ENCODE measurements at regions not wholly inside any gene's neighbourhood (a gene's known extent, or its start where the extent isn't known, plus 50 kb on each side); places are given as distances from the start of the nearest gene placed in this dataset.
"Not testable (repeated sequence)": the region's sequence is repeated elsewhere in the genome, so short reads cannot be mapped to it uniquely, and the experiment has no call there.

DNA sequence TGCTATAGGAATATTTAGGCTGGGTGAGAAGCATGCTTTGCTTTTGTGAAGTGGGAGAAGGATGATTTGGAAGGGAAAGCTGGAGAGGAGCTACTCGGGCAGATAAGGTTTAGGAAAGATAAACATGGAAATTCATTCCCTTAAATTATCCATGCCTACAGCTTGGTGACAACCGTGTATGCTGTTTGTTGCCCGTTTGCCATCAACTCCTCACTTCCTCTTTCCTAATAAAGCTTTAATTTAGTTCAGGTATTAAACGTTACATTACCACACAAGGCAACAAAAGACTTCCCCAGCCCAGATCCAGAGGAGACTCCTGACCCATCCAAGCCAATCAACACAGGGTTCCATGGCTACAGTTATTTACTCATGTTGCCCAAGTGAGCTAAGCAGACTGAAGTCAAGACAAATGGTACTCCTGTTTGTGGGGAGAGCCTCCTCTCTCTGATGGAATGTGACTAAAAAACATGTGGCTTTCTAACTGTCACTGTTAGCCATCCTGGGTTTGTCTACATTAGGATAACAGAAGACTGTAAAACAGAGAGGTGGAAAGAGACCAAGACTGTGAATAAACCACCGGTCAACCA, 101.7 kb upstream of the GRAMD1B start:
- Histone ChIP-seq H3K27me3 (ENCODE audit: control insufficient read depth in 3 of 3, insufficient read depth in 3 of 3, low read length in 3 of 3) (no peaks in the 10 kb centered on the region), H3K9me3 (ENCODE audit: control insufficient read depth in 3 of 3, low read length in 3 of 3) (no peaks in the 10 kb centered on the region), H3K4me1 (ENCODE audit: control insufficient read depth in 3 of 3, insufficient read depth in 3 of 3, low read length in 3 of 3) (peaks cover 4 to 8% (median 5%) of the 10 kb centered on the region in 3 donors), H3K4me3 (ENCODE audit: low read length in 3 of 3) (no peak overlapping the region), H3K36me3 (ENCODE audit: control insufficient read depth in 3 of 3, insufficient read depth in 3 of 3, low read length in 3 of 3) (no peaks in the 10 kb centered on the region), H3K9ac (ENCODE audit: low read depth in 1 of 3, low read length in 3 of 3) (no peak overlapping the region), H3K27ac (ENCODE audit: low read depth, low read length) (no peak overlapping the region)

DNA sequence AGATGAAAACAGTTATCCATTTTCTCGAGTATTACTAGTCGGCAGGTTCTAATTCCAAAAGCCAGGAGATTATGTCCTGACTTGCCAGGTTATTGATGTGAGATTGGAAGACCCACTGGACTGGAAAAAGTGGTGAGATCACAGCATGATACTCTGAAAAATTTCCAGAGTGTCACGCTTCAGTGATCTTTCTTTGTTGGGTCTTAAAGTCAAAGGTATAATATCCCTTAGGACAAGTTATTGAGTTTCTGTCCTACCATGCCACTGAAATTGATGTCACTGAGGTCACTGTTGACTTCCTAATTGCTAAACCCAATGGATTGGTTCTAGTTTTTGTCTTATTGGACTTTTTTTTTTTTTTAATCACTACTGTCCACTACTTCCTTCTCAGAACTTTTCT, 104.5 kb upstream of the GRAMD1B start:
- Histone ChIP-seq H3K4me3 (ENCODE audit: low read length in 3 of 3) (no peak overlapping the region), H3K4me1 (ENCODE audit: control insufficient read depth in 3 of 3, insufficient read depth in 3 of 3, low read length in 3 of 3) (peaks cover 0 to 2% (median 0%) of the 10 kb centered on the region in 3 donors), H3K9me3 (ENCODE audit: control insufficient read depth in 3 of 3, low read length in 3 of 3) (no peaks in the 10 kb centered on the region), H3K27me3 (ENCODE audit: control insufficient read depth in 3 of 3, insufficient read depth in 3 of 3, low read length in 3 of 3) (peaks cover 0 to 3% (median 0%) of the 10 kb centered on the region in 3 donors), H3K27ac (ENCODE audit: low read depth, low read length) (no peak overlapping the region), H3K9ac (ENCODE audit: low read depth in 1 of 3, low read length in 3 of 3) (no peak overlapping the region), H3K36me3 (ENCODE audit: control insufficient read depth in 3 of 3, insufficient read depth in 3 of 3, low read length in 3 of 3) (no peaks in the 10 kb centered on the region)

DNA sequence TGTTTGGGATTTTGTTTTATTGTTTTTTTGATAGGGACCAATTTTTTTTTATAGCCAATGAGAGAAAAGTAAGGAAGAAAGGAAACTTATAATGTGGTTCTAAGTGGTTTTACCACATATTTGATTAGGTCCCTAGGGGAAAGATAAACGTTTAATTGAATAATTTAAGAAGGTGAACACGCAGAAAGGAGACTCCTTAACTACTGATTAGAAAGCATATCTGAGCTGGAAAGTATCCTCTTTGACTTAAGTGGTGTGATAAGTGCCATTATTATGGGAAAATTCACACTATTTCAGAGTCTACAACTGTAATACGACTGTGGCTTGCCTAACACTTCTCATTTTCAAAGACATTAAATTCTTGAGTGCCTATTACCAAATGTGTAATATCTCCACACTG, 106.5 kb upstream of the GRAMD1B start:
- no peak overlapping the region for H3K4me3 ChIP-seq (ENCODE audit: low read length in 3 of 3)

DNA sequence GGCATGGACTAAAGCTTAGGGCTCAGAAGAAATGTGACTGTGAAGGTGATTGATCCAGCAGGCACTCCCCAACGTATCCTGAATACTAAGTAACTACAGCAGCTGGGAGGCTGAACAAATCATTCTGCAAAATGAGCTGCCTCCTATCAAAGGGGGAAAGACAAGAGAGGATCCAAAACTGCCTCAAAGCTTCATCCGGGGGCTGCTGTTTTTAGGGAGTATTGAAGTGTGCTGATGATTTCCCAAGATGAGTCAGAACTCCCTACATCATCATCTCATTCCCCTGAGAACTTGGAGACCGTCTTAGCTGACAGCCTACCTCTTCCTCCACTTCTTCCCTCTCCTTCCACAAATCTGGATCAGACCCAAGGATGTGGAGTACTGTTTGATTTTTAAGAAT, 108.4 kb upstream of the GRAMD1B start:
- H3K27me3 ChIP-seq (ENCODE audit: control insufficient read depth in 3 of 3, insufficient read depth in 3 of 3, low read length in 3 of 3): peaks cover 0 to 3% (median 0%) of the 10 kb centered on the region in 3 donors
- no peaks in the 10 kb centered on the region for H3K9me3 ChIP-seq (ENCODE audit: control insufficient read depth in 3 of 3, low read length in 3 of 3)
- no peak overlapping the region for H3K4me3 ChIP-seq (ENCODE audit: low read length in 3 of 3)
- H3K9ac ChIP-seq (ENCODE audit: low read depth in 1 of 3, low read length in 3 of 3): no peak overlapping the region
- H3K36me3 ChIP-seq (ENCODE audit: control insufficient read depth in 3 of 3, insufficient read depth in 3 of 3, low read length in 3 of 3): no peaks in the 10 kb centered on the region
- no peak overlapping the region for H3K27ac ChIP-seq (ENCODE audit: low read depth, low read length)
- H3K4me1 ChIP-seq (ENCODE audit: control insufficient read depth in 3 of 3, insufficient read depth in 3 of 3, low read length in 3 of 3): no peaks in the 10 kb centered on the region

More for the DNA sequence above, 106.5 kb upstream of the GRAMD1B start:
- Histone ChIP-seq H3K36me3 (ENCODE audit: control insufficient read depth in 3 of 3, insufficient read depth in 3 of 3, low read length in 3 of 3) (no peaks in the 10 kb centered on the region), H3K9me3 (ENCODE audit: control insufficient read depth in 3 of 3, low read length in 3 of 3) (no peaks in the 10 kb centered on the region), H3K9ac (ENCODE audit: low read depth in 1 of 3, low read length in 3 of 3) (no peak overlapping the region), H3K27me3 (ENCODE audit: control insufficient read depth in 3 of 3, insufficient read depth in 3 of 3, low read length in 3 of 3) (peaks cover 0 to 3% (median 0%) of the 10 kb centered on the region in 3 donors), H3K4me1 (ENCODE audit: control insufficient read depth in 3 of 3, insufficient read depth in 3 of 3, low read length in 3 of 3) (no peaks in the 10 kb centered on the region), H3K27ac (ENCODE audit: low read depth, low read length) (no peak overlapping the region)

GRCh38 chr11:123318623-123319022, 111.4 kb upstream of the GRAMD1B start:
- Histone ChIP-seq H3K9ac (ENCODE audit: low read depth in 1 of 3, low read length in 3 of 3) (no peak overlapping the region), H3K36me3 (ENCODE audit: control insufficient read depth in 3 of 3, insufficient read depth in 3 of 3, low read length in 3 of 3) (no peaks in the 10 kb centered on the region)

GRCh38 chr11:123318132-123318531, 111.9 kb upstream of the GRAMD1B start:
- H3K9me3 ChIP-seq (ENCODE audit: control insufficient read depth in 3 of 3, low read length in 3 of 3); H3K27ac ChIP-seq (ENCODE audit: low read depth, low read length): not testable (repeated sequence)

More at GRCh38 chr11:123318623-123319022, 111.4 kb upstream of the GRAMD1B start:
- no peaks in the 10 kb centered on the region for H3K9me3 ChIP-seq (ENCODE audit: control insufficient read depth in 3 of 3, low read length in 3 of 3)
- peaks cover 0 to 3% (median 0%) of the 10 kb centered on the region in 3 donors for H3K27me3 ChIP-seq (ENCODE audit: control insufficient read depth in 3 of 3, insufficient read depth in 3 of 3, low read length in 3 of 3)
- peaks cover 8 to 13% (median 8%) of the 10 kb centered on the region in 3 donors for H3K4me1 ChIP-seq (ENCODE audit: control insufficient read depth in 3 of 3, insufficient read depth in 3 of 3, low read length in 3 of 3)
- no peak overlapping the region for H3K4me3 ChIP-seq (ENCODE audit: low read length in 3 of 3)
- H3K27ac ChIP-seq (ENCODE audit: low read depth, low read length): no peak overlapping the region

DNA sequence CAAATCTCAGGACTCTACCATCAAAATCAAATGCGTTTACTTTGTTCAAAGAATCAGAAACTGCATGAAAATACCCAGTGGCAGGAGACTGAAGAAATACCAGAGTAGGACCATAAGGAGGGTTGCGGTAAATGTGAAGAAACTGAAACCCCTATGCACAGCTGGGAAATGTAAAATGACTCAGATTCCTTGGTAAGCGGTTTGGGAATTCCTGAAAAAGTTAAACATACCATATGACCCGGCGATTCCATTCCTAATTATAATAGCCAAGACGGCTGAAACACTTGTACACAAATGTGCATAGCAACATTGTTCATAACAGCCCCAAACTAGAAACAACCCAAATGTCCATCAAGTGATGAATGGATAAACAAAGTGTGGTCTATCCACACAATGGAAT, 114.1 kb upstream of the GRAMD1B start:
- Histone ChIP-seq H3K9me3 (ENCODE audit: control insufficient read depth in 3 of 3, low read length in 3 of 3) (no peaks in the 10 kb centered on the region), H3K27me3 (ENCODE audit: control insufficient read depth in 3 of 3, insufficient read depth in 3 of 3, low read length in 3 of 3) (no peaks in the 10 kb centered on the region), H3K27ac (ENCODE audit: low read depth, low read length) (no peak overlapping the region), H3K36me3 (ENCODE audit: control insufficient read depth in 3 of 3, insufficient read depth in 3 of 3, low read length in 3 of 3) (no peaks in the 10 kb centered on the region), H3K4me3 (ENCODE audit: low read length in 3 of 3) (no peak overlapping the region), H3K4me1 (ENCODE audit: control insufficient read depth in 3 of 3, insufficient read depth in 3 of 3, low read length in 3 of 3) (peaks cover 8 to 13% (median 8%) of the 10 kb centered on the region in 3 donors), H3K9ac (ENCODE audit: low read depth in 1 of 3, low read length in 3 of 3) (no peak overlapping the region)

More at GRCh38 chr11:123318132-123318531, 111.9 kb upstream of the GRAMD1B start:
- not testable (repeated sequence) for H3K27me3 ChIP-seq (ENCODE audit: control insufficient read depth in 3 of 3, insufficient read depth in 3 of 3, low read length in 3 of 3); H3K36me3 ChIP-seq (ENCODE audit: control insufficient read depth in 3 of 3, insufficient read depth in 3 of 3, low read length in 3 of 3); H3K4me3 ChIP-seq (ENCODE audit: low read length in 3 of 3); H3K9ac ChIP-seq (ENCODE audit: low read depth in 1 of 3, low read length in 3 of 3)
- peaks cover 8 to 13% (median 8%) of the 10 kb centered on the region in 3 donors for H3K4me1 ChIP-seq (ENCODE audit: control insufficient read depth in 3 of 3, insufficient read depth in 3 of 3, low read length in 3 of 3)

DNA sequence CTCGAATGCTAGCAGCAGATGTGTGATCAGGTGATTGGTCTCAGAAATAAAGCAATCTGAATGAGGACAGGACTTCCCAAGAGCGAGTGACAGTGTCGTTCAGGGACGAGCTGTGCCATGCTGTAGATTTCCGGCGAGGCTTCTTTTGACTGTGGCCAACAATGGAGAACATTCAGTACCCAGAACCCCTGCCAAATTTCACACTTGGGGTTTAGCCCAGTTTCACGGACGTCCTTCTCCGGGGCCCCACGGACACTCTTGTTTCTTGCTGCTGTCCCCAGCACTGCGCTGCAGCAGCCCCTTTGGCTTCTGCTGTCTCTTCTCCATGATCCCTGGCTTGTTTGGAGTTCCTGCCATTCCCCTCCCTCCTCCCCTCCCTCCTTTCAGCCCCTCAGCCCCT, 115.1 kb upstream of the GRAMD1B start:
- peak overlapping the region in 1 of 3 donors; percentile 52 for H3K4me3 ChIP-seq (ENCODE audit: low read length in 3 of 3)

GRCh38 chr11:123313262-123313661, 116.8 kb upstream of the GRAMD1B start:
- peaks cover 9 to 16% (median 10%) of the 10 kb centered on the region in 3 donors for H3K4me1 ChIP-seq (ENCODE audit: control insufficient read depth in 3 of 3, insufficient read depth in 3 of 3, low read length in 3 of 3)
- H3K27ac ChIP-seq (ENCODE audit: low read depth, low read length): no peak overlapping the region
- no peak overlapping the region for H3K9ac ChIP-seq (ENCODE audit: low read depth in 1 of 3, low read length in 3 of 3)
- no peak overlapping the region for H3K4me3 ChIP-seq (ENCODE audit: low read length in 3 of 3)
- no peaks in the 10 kb centered on the region for H3K9me3 ChIP-seq (ENCODE audit: control insufficient read depth in 3 of 3, low read length in 3 of 3)
- no peaks in the 10 kb centered on the region for H3K36me3 ChIP-seq (ENCODE audit: control insufficient read depth in 3 of 3, insufficient read depth in 3 of 3, low read length in 3 of 3)
- no peaks in the 10 kb centered on the region for H3K27me3 ChIP-seq (ENCODE audit: control insufficient read depth in 3 of 3, insufficient read depth in 3 of 3, low read length in 3 of 3)

More for the DNA sequence above, 115.1 kb upstream of the GRAMD1B start:
- Histone ChIP-seq H3K27ac (ENCODE audit: low read depth, low read length) (no peak overlapping the region), H3K27me3 (ENCODE audit: control insufficient read depth in 3 of 3, insufficient read depth in 3 of 3, low read length in 3 of 3) (no peaks in the 10 kb centered on the region), H3K36me3 (ENCODE audit: control insufficient read depth in 3 of 3, insufficient read depth in 3 of 3, low read length in 3 of 3) (no peaks in the 10 kb centered on the region), H3K9ac (ENCODE audit: low read depth in 1 of 3, low read length in 3 of 3) (peak overlapping the region in 1 of 3 donors; percentile 19), H3K9me3 (ENCODE audit: control insufficient read depth in 3 of 3, low read length in 3 of 3) (no peaks in the 10 kb centered on the region), H3K4me1 (ENCODE audit: control insufficient read depth in 3 of 3, insufficient read depth in 3 of 3, low read length in 3 of 3) (peaks cover 8 to 13% (median 8%) of the 10 kb centered on the region in 3 donors)

GRCh38 chr11:123308077-123308476, 113.0 kb upstream of the CLMP start:
- Histone ChIP-seq H3K36me3 (ENCODE audit: control insufficient read depth in 3 of 3, insufficient read depth in 3 of 3, low read length in 3 of 3) (no peaks in the 10 kb centered on the region), H3K9ac (ENCODE audit: low read depth in 1 of 3, low read length in 3 of 3) (peak overlapping the region in 1 of 3 donors; percentile 26), H3K4me3 (ENCODE audit: low read length in 3 of 3) (no peak overlapping the region), H3K9me3 (ENCODE audit: control insufficient read depth in 3 of 3, low read length in 3 of 3) (no peaks in the 10 kb centered on the region), H3K4me1 (ENCODE audit: control insufficient read depth in 3 of 3, insufficient read depth in 3 of 3, low read length in 3 of 3) (peaks cover 6 to 13% (median 12%) of the 10 kb centered on the region in 3 donors), H3K27me3 (ENCODE audit: control insufficient read depth in 3 of 3, insufficient read depth in 3 of 3, low read length in 3 of 3) (peaks cover 0 to 6% (median 3%) of the 10 kb centered on the region in 3 donors), H3K27ac (ENCODE audit: low read depth, low read length) (no peak overlapping the region)

Measured in skeletal muscle tissue (tissue), 3 donors.